HG02623 (cell line): ENCODE measurements at regions not wholly inside any gene's neighbourhood (a gene's known extent, or its start where the extent isn't known, plus 50 kb on each side); places are given as distances from the start of the nearest gene placed in this dataset.
"Not testable (repeated sequence)": the region's sequence is repeated elsewhere in the genome, so short reads cannot be mapped to it uniquely, and the experiment has no call there.

Experiments
- ATAC-seq: cut with Tn5 transposase; IDR thresholded peaks from one replicate; pipeline ENCODE4 v1.9.1; 2021; ENCODE audit warnings: moderate library complexity; ENCODE audit not compliant: unreplicated experiment

DNA sequence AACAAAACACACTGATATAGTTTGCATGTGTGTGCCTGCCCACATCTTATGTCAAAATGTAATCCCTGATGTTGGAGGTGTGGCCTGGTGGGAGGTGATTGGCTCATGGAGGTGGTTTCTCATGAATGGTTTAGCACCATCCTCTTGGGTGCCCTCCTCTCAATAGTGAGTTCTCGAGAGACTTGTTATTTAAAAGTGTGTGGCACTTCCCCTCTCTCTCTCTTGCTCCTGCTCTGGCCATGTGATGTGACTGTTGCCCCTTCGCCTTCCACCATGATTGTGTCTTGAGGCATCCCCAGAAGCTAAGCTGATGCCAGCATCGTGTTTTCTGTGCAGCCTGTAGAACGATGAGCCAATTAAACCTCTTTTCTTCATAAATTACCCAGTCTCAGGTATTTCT lies 454.1 kb upstream of the DCN start:
- ATAC-seq: no peak

- ATAC-seq: not testable (repeated sequence)
Measured at GRCh38 chr12:91634386-91634713, 451.7 kb upstream of the DCN start.

GRCh38 chr12:91633734-91634357 lies 451.2 kb upstream of the DCN start:
- ATAC-seq: no peak

- no peak for ATAC-seq
Measured at GRCh38 chr12:91633206-91633605, 450.6 kb upstream of the DCN start.

- no peak for ATAC-seq
Measured at GRCh38 chr12:91632042-91632786, 449.6 kb upstream of the DCN start.

DNA sequence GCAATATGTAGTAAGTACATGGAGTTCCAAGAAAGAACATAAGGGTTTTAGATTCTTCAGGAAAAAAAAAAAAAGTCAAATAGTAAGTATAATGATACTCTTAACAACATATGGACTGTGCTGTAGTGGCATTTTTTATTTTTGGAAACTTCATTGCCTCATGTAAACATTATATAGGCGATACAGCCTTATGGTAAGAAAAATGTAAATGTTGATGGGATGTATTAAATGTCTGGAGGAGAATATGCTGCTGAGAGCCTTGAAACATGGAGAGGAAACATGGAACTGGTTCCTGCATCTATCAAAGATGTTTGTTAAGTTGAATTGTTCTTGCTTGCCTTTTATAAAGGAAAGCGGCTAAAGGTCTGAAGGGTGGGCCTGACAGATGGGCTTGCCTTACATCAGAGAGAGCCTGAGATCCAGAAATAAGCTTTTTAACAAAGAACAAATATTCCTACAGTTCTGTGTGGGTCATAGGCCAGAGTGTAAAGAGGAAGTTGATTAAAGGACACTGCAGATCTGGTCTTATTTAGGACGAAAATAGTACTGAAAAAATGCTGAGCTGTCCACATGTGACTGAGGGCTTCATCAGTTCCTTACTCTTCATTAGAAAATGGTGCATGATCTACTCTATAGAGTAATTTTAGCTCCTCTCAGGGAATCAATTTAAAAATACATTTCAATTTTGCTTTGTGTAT lies 448.1 kb upstream of the DCN start:
- ATAC-seq: no peak

DNA sequence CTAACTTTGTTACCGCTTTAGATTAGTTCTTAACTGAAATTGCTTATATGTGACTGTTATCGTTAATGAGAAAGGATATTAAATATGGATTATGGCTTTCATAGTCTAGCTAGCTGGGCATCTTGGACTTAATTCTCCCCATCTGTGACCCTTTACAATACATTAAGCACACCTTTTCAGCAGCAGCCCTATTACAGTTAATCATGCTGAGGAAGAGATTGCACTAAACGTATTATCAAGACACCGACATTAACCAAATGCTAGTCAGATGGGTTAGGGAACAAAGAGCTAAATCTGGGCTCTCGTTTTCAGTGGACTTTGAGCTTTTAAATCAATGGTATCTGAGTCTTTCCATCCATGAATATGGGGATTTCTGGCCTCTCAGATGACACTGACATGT lies 447.5 kb upstream of the DCN start:
- ATAC-seq: no peak

DNA sequence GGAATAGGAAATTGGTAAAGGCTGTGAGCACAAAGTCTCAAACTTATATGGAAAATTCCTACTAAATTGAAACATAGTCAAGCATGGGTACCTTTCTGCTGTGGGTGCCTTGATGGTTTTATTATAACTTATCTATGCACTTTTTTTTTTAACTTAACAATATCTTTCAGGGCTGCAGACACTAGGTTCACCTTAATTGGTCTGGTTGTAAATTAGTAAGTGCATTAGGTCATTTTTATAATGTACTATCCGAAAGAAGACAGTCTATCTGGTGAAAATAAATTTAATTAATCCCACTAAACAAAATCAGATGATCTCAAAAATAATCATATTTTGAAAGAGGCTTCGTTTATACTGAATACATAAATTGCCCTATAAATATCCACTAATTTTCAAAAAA lies 446.8 kb upstream of the DCN start:
- no peak for ATAC-seq

- no peak for ATAC-seq
Measured at GRCh38 chr12:91628656-91629055, 446.0 kb upstream of the DCN start.

DNA sequence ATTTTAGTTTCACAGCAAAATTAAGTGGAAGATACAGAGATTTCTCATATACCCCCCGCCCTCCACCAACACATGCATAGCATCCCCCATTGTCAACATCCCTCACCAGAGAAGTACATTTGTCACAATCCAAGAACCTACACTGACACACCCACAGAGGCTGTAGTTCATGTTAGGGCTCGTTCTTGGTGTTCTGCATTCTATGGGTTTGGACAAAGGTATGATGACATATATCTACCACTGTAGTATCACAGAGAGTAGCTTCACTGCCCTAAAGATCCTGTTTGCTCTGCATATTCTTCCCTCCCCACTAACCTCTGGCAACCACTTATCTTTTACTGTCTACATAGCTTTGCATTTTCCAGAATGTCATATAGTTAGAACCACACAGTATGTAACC lies 444.6 kb upstream of the DCN start:
- no peak for ATAC-seq

- ATAC-seq: no peak
Measured at GRCh38 chr12:91622981-91623380, 440.4 kb upstream of the DCN start.

- no peak for ATAC-seq
Measured at GRCh38 chr12:91622037-91622436, 439.4 kb upstream of the DCN start.

GRCh38 chr12:91620992-91621391 lies 438.4 kb upstream of the DCN start:
- no peak for ATAC-seq

DNA sequence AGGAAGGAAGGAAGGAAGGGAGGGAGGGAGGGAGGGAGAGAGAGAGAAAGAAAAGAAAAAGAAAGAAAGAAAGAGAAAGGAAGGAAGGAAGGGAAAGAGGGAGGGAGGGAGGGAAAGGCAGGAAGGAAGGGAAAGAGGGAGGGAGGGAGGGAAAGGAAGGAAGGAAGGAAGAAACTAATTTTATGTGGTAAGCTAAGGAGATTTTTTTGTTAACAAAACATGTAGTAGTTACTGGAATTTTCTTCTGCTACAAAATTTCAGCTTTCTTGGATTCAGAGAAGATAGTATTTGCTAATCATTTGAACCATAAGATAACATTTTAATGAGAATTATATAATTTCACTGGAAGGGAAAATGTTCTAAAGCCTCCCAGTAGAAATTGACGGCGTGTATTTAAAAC lies 437.8 kb upstream of the DCN start:
- no peak for ATAC-seq

DNA sequence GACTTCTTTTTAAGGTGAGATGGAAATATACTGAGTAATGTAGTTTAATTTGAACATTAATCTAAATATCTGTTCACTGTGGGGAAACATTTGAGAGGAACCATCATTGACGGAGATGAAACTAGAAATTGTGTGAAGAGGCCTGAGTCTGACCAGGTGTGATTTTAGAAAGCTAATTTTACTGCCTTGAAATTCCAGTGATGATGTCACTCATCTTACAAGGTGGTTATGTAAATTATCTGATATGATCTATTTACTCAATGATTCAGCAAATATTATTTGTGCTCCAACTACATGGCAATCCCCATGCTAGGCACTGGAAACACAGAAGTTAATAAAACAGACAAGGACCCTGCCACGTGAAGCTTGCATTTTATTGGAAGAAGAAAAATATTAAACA lies 435.7 kb upstream of the DCN start:
- ATAC-seq: no peak

GRCh38 chr12:91617818-91618217 lies 435.2 kb upstream of the DCN start:
- no peak for ATAC-seq

GRCh38 chr12:91616416-91616815 lies 433.8 kb upstream of the DCN start:
- ATAC-seq: no peak

GRCh38 chr12:91613223-91613779 lies 430.7 kb upstream of the DCN start:
- ATAC-seq: no peak

DNA sequence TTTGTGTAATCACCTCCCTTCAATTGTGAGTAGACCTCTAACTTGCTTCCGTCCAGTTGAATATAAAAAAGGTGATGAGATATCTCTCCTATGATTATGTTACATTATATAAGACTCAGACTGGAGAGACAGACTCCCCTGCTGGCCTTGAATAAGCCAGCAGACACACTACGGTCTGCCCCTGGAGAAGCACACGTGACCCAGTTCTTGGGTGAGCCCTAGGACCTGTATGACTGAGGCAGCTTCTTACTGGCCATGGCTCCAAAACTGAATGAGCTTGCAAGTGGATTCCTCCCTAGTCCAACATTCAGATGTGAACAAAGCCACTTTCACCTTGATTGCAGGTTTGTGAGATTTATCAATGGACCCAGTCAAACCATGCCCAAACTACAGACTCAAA lies 427.9 kb upstream of the DCN start:
- no peak for ATAC-seq

GRCh38 chr12:91609283-91609682 lies 426.7 kb upstream of the DCN start:
- ATAC-seq: no peak

- ATAC-seq: no peak
Measured at GRCh38 chr12:91608542-91608941, 425.9 kb upstream of the DCN start.
